ENCODE measurements at regions not wholly inside any gene's neighbourhood (a gene's known extent, or its start where the extent isn't known, plus 50 kb on each side); places are given as distances from the start of the nearest gene placed in this dataset.
"Not testable (repeated sequence)": the region's sequence is repeated elsewhere in the genome, so short reads cannot be mapped to it uniquely, and the experiment has no call there.

DNA sequence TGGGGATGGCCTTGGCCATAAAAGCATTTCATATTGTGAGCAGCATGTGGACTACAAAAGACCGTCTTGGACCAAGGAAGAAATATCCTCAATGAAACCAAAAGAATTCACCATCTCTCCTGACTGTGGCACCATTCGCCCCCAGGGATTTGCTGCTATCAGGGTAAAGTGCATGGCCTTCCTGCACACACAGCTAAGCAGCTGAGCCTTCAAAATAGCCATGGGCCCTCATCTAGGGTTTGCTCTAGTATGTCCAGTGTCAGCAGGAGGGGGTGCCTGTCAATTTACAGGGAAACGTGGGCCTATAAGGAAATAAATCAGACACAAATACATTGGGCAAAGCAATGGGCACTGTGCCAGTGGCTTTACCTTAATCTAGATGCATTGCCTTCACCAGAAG lies 296.6 kb upstream of the NBPF12 start:
- not testable (repeated sequence) for DNase-seq (ENCODE audit: low spot score)

DNA sequence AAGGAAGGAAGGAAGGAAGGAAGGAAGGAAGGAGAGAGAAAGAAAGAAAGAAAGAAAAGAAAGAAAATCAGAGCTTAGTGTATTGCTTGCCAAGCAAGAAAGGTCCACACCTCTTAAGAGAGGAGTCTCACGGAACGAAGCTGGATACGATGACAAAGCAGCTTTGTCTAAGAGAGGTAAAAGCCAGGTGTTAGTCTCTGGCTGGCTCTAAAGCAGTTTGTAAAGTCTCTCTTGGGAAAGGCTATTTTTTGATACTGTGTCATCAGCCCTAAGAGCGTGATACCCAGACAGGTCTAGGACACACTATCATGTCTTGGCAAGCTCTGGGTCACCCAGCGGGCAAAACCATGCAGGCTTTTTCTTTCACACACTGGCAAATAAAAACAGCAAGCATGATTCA lies 297.5 kb upstream of the NBPF12 start:
- DNase-seq (ENCODE audit: low spot score): not testable (repeated sequence)

DNA sequence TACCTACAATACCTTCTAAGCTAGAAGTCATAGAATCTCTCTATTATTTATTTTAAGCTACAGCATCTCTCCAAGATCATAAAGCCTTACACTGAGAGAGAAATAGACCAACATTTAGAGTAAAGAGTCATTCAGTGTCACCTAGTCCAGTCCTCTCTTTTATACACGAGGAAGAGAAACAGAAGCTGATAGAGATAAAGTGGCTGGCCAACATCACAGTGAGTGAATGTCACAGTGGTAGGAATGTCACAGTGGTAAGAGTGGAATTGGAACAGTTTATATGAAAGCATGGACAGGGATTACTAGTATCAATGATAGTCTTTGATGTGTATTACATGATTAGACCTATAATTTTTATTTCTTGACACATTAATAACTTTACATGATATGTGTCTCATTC lies 307.8 kb upstream of the NBPF12 start:
- not testable (repeated sequence) for DNase-seq (ENCODE audit: low spot score)

DNA sequence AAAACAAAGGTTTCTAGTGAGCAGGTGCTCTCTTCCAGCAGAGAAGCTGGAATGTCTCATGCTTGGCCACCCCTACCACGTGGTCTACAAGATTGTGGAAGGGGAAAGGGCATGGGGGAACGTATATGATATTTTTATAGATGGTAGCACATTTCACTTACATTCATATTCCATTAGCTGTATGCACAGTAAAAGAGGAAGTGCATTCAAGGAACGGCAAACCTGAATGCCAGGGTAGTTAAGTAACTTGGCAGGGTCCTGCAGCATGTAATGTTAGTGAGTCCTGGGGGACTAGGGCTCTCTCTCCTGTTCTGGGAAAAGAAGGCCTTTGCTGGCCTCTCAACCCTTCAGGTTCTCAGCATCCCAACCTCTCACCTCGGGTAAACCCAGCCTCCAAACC lies 319.5 kb upstream of the NBPF12 start:
- DNase-seq (ENCODE audit: low spot score): not testable (repeated sequence)

DNA sequence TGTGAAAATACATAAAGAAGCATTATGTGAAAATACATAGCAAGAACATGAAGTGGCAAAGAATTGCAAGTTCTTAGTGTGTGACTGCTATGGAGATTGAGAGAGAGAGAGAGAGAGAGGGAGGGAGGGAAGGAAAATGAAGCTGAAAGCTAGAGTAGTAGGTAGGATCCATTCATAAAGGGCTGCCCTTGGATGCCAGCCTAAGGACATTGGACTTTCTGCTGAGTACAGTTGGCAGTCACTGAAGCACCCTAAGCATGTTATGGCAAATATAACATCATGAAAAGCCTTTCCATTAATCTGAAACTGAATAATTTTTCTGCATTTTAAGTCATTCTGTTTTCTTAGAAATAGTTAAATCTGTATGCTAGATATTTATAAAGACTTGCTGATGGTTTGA lies 333.4 kb upstream of the NBPF12 start:
- not testable (repeated sequence) for DNase-seq (ENCODE audit: low spot score)

DNA sequence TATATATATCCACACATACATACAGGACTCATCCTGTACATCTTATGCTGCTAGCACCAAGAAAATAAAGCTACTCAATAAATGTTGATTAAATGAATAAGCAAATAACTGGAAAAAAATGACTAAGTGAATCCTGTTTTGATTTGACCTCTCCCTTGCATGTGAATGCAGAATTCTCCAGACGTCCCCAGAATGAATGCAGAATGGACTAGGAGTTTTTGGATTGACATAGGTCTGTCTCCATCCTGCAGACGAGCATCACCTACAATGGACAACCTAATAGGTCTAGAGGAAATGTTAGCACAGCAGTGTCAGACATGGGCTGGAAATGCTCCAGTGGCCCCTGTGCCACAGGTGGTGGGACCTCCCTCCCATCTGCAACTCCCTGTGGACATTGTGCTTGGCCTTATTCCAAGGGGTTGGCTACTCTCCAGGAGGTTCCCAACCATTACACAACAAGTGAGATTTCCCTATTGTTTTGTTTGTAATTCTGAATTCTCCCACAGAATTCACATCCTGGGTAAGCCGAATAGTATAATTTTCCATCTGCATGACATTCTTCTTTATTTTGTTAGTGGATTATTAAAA lies 337.3 kb upstream of the NBPF12 start:
- not testable (repeated sequence) for DNase-seq (ENCODE audit: low spot score)

DNA sequence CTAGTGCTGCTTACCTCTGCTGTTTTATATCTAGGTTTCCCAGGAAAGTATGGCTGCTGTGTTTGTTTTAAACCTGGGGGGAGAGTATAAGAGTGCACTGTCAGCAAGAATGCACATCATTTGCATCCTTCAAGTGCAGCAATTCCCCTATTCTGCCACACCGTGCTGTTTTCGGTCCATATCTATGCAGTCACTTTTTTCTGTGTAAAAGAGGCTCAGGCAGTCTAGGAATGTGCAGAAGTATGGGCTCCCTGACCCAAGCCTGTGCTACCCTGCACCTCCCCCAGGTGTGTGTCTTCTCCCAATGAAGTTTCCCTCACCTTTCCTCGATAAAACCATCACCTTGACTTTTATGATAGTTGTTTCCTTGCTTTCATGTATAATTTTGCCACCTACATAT lies 338.2 kb upstream of the NBPF12 start:
- not testable (repeated sequence) for DNase-seq (ENCODE audit: low spot score)

DNA sequence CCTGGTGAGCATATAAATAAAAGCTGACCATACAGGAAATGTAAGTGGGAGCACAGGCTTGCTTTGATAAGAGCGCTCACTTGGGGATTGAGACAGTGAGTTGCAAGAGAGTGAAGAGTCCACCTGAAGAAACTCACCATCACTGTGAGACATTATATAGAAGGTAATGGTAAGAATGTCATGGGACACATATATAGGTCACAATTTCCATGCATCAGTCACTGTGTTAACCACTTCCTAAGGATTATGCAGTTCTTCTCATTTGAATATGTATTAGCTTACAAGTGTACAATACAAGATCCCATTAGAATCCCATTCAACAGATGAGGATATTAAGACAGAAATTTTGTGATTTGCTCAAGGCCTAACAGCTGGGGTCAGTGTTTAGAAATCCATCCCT lies 352.4 kb upstream of the NOTCH2NLA start:
- DNase-seq (ENCODE audit: low spot score): not testable (repeated sequence)

DNA sequence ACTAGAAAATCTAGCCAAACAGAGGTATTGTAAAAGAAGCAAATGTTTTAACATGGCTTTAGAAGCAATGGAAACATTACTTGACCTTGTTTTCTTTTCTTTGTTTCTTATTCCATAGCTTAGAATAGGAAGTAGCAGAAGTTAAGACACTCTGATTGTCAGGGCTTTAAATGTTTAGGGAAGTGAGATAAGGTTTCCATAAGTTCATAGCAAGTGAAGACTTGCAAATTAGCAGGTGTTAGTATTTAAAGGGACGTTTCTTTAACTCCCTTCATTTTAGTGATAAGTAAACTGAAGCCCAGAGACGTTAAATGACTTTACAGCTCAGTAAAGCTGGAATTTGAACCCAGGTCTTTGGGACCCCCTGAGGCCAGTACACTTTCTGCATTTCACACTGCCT lies 338.7 kb upstream of the NOTCH2NLA start:
- DNase-seq (ENCODE audit: low spot score): not testable (repeated sequence)

DNA sequence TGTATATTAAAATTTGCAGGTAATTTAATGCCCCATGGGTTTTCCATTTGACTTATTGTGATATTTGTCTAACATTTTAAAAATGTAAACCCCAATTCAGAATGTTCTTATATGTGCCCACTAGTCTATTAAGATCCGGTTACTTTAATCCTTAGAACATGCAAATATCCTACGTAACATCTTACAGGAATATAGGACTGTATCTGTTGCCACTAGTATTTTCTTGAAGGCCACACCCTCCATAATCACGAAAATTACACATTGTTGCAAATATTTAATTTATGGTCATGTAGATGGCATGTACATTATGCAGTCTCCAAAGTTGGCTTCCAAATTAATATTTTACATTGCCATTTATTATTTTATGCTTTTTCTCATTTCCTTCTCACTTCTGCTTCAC lies 329.2 kb upstream of the NOTCH2NLA start:
- not testable (repeated sequence) for DNase-seq (ENCODE audit: low spot score)

DNA sequence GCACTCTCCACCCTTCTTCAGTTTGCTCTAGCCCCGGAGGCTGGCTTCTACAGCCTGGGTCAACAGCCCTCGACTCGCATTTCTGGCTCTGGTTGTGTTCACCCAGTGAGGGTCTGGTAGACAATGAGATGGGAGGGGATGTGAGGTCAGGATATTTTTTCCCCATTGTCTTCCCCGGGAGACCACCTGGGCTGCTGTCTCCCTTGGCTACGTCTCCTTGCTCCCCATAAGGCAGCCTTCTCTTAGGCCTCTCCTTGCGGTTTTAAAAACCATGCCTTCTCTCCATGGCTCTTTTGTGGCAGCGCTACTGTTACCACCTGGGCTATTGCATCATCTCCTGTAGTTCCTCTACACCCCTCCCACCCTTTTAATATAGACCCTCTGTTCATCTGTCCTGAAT lies 327.6 kb upstream of the NOTCH2NLA start:
- not testable (repeated sequence) for DNase-seq (ENCODE audit: low spot score)

DNA sequence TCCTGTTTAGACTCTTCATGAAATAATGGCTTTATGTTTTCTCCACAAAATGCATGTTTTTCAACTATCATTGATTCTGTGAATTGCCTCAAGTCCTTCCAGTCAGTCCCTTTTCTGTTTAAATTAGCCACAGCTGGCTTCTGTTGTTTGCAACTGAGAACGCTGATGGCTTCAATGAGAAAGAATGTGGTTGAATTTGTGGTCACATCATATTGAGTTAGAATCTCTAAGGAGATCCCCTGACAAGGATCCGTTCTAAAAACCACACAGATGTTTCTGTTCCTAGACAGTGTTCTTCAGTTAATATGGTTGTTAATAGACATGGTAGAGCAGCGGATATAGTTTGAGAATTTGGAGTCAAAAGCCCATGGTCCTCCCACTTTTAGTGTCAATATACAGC lies 323.6 kb upstream of the NOTCH2NLA start:
- DNase-seq (ENCODE audit: low spot score): not testable (repeated sequence)

DNA sequence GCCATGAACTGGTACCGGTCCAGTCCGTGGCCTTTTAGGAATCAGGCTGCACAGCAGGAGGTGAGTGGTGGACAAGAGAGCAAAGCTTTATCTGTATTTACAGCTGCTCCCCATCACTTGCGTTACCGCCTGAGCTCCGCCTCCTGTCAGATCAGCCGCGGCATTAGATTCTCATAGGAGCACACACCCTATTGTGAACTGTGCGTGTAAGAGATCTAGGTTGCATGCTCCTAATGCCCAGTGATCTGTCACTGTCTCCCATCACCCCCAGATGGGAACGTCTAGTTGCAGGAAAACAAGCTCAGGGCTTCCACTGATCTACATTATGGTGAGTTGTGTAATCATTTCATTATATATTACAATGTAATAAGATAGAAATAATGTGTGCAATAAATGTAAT lies 319.9 kb upstream of the NOTCH2NLA start:
- not testable (repeated sequence) for DNase-seq (ENCODE audit: low spot score)

DNA sequence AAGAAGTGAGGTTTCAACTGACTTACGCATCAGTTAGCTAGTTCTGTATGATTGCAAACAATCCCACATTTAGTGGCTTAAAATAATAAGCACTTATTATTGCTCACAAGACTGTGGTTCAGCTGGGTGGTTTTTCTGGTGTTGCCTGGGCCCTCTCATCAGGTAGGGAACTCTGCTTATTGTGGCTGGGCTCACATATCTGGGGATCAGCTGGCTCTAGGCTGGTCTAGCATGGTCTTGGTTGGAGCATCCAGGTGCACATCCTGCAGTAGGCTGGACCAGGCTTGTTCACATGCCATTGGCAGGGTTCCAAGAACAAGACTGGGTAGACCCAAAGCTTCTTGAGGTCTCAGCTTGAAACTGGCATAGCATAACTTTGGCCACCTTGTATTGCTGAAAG lies 317.4 kb upstream of the NOTCH2NLA start:
- DNase-seq (ENCODE audit: low spot score): not testable (repeated sequence)

DNA sequence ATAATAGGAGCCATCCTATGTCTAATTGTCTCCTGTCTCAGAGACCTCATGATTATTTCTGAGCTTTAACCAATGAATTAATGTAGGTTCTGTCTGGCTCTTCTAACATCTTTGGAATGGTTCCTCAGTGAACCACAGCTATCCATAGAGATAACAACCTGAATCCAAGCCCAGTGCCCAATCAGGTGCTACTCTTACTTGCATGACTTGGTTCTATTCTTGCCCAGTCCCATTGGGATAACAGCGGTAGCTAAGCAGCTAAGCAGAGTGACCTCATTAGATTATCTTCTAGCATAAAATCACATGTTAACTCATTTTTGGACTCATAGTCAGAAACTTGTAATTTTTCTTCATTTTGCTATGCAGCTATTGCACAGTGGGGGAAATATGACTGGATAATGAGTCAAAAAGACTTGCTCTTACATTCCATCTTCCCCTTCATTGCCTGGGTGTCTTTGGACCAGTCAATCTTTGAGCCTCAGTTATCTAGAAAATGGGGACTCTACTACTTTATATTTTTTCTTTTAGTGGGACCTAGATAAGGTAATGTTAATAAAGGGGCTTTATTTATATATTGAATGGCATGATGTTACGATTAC lies 309.1 kb upstream of the NOTCH2NLA start:
- DNase-seq (ENCODE audit: low spot score): not testable (repeated sequence)

DNA sequence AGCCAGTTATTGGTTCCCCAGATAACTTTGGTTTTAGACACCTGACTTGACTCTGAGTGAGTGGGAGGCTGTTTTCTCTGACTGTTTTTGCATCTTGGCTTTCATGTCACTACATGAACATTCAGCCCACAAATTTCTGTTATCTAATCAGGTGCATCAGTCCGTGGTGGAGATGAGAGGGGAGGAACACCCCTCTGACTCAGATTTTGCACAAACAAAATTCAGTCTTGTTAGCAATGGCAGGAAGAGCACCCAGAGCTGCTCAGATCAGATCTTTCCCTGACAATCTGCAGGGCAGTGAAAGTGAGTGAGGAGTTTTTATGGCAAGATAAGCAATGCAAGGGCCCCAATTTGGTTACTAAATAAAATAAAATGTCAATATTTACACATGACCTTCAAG lies 307.2 kb upstream of the NOTCH2NLA start:
- not testable (repeated sequence) for DNase-seq (ENCODE audit: low spot score)

DNA sequence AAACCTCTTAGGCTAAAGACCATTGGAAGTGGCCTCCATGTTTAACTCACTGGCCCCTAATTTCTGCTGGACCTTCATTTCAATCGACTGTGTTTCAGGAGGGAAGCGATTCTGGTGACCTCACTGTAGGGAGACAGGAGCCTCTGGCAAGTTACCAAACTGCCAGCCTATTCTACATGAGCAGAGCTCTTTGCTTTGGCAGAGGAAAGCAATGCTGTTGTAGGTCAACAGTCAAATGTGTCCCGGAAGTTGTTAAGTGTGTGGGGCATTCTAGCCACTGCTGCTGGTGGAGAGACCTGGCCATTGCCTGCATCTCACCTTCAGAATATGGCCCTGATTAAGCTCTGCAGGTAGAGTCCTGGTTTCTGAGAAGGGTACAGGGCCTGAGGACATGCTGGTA lies 306.8 kb upstream of the NOTCH2NLA start:
- not testable (repeated sequence) for DNase-seq (ENCODE audit: low spot score)

DNA sequence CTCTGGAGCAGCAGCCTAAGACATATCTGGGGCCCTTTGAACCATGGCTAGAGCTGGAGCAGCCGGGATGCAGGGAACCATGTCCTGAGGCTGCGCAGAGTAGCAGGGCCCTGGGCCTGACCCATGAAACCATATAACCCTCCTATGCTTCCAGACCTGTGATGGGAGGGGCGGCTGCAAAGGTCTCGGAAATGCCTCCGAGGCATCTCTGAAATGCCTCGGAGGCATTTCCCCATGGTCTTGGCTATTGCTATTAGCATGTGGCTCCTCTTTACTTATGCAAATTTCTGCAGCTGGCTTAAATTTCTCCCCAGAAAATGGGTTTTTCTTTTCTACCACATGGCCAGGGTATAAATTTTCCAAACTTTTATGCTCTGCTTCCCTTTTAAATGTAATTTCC lies 302.1 kb upstream of the NOTCH2NLA start:
- not testable (repeated sequence) for DNase-seq (ENCODE audit: low spot score)

DNA sequence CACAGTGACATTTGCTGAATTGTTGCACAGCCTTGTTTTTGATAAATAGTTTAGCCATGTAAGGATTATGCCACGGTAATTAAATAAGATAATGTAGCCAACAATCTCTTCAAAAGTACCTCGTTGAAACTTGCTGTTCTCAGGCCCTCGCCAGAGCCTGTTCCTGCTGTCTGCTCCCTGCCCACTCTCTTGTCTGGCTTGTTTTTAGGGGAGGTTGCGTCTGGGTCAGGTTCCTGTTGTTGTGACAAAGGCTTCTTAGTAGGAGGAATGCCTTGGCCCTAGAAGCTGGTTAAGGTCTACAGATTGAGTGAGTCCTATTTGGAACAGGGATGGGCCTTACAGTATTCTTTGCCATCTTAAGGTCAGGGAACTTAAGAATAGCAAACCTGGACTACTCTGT lies 294.0 kb upstream of the NOTCH2NLA start:
- not testable (repeated sequence) for DNase-seq (ENCODE audit: low spot score)

DNA sequence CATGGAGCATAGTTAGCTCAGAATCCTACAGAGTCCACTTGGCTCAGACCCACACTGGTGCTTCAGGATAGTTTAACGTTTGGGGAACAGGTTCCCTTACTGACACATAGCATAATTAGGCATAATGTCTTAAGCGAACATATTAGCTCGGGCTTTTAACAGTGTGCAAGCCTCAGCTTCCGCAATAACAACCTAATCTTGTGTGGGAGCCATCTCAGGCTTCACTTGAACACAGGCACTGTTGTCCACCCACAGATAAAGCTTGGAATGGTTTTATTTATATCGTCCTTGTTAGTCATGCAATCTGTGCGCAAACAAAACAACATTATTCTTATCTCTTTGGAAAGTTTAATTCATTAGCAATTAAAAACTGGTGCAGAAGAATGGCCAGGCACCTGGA lies 293.5 kb upstream of the NOTCH2NLA start:
- DNase-seq (ENCODE audit: low spot score): not testable (repeated sequence)

DNA sequence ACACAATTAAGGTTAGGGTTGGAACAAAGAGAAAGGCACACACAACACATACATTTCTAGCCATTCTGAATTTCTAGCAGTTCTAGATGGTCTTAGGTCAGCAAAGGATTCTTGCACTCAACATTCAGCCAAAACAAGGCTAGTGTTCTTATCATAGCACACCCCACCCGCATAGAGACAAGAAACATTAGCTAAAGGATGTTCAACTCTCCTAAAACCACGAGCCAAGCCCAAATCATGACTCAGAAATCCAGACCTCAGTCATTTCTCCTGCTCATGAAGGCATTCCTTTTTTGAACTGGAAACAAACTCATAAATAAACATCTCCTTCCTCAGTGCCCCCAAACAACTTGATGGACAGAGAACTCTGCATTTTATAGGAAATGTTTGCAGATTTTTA lies 293.0 kb upstream of the NOTCH2NLA start:
- DNase-seq (ENCODE audit: low spot score): not testable (repeated sequence)

DNA sequence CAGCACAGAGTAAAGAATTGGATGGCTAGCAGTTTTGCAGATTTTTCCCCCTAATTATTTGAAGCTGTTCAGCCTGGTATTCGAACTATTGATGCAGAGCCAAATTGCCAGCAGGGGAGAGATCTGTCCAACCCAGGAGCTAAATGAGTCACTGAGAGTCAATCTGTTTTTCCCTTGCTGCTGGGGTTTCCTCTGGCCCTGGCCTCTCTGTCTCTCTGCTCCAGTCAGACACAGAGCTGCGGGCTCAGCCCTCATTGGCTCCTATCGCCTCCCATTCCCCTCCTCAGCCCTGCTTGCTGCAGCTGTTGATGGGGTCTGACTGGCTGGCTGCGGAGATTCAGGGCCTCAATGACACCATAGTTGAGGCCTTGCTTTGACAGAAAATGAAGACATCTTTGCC lies 284.9 kb upstream of the NOTCH2NLA start:
- not testable (repeated sequence) for DNase-seq (ENCODE audit: low spot score)

DNA sequence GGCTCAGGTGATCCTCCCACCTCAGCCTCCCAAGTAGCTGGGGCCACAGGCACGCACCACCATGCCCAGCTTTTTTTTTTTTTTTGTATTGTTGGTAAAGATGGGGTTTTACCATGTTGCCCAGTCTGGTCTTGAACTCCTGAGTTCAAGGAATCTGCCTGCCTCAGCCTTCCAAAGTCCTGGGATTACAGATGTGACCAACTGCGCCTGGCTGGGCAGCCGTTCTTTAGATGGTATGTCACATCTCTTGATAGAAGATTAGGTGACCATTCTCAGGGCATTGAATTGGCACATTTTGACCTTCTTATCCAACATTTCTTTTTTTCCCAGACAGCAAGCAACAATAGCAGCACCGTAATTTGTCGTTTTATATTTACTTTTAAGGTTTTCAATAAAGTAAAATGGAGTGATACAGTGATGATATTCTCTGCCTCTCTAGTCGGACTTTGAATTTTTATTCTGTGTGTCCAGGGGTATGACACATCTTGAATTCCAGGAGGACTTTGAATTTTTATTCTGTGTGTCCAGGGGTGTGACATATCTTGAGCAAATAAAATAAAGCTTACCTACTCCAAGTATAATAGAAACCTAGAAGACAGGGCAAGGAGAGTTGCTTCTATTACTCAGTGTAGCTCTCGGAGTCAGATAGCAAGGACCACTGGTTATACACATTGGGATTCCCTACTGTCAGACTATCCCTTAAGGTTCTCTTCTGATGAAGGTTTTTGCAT lies 282.4 kb upstream of the NOTCH2NLA start:
- not testable (repeated sequence) for DNase-seq (ENCODE audit: low spot score)

Measured in HuH-7 (cell line).